SU-DHL-6 (cell line): ENCODE measurements at regions not wholly inside any gene's neighbourhood (a gene's known extent, or its start where the extent isn't known, plus 50 kb on each side); places are given as distances from the start of the nearest gene placed in this dataset.

Experiments
- EZH2phosphoT487 ChIP-seq: fragments of 200-600 bp; sonication (generic), shearing (Covaris generic); conservative IDR thresholded peaks from 2 replicates; pipeline ENCODE4 v1.6.1; 2018; ENCODE audit warnings: mild to moderate bottlenecking, antibody characterized with exemption, low read length, moderate library complexity, mixed read lengths
- TF ChIP-seq, protein P1 (sequence below): fragments of 200-600 bp; sonication (generic); IDR thresholded peaks from one replicate; pipeline ENCODE4 v1.5.1; 2017; ENCODE audit warnings: antibody characterized with exemption, mild to moderate bottlenecking, low read length, moderate library complexity; ENCODE audit not compliant: insufficient read depth, poor library complexity, severe bottlenecking

DNA sequence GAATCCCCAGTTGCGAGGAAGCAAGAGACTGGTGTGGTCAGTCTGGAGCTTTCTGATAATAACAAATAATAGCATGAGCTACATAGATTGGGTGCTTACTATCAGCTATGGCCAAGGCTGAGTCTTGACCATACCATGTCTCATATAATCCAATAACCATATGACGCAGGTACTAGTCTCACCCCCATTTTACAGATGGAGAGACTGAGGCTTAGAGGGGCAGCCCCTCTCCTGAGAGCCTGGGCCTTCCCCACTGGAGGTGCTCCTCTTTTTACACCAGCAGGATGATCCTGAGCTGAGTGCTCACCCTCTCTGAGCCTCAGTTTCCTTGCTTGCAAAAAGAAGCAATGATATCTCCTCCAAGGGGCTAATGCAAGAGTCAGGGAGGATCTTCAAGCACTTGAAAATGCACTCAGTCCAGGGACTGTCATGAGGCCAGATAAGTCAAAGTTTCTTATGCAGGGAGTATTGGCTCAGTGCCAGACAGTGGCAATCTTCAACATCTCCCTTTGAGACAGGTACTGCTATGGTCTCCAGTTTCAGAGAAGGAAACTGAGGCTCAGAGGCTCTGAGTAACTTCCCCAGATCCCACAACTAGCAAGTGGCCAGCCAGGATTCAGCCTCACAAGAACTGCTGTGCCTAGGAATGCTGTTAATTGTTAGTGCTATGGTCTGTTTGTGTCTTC, 149.7 kb downstream of the TFCP2L1 start:
- TF ChIP-seq, protein P1, sequence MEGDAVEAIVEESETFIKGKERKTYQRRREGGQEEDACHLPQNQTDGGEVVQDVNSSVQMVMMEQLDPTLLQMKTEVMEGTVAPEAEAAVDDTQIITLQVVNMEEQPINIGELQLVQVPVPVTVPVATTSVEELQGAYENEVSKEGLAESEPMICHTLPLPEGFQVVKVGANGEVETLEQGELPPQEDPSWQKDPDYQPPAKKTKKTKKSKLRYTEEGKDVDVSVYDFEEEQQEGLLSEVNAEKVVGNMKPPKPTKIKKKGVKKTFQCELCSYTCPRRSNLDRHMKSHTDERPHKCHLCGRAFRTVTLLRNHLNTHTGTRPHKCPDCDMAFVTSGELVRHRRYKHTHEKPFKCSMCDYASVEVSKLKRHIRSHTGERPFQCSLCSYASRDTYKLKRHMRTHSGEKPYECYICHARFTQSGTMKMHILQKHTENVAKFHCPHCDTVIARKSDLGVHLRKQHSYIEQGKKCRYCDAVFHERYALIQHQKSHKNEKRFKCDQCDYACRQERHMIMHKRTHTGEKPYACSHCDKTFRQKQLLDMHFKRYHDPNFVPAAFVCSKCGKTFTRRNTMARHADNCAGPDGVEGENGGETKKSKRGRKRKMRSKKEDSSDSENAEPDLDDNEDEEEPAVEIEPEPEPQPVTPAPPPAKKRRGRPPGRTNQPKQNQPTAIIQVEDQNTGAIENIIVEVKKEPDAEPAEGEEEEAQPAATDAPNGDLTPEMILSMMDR, result no peak
- no peak for TF ChIP-seq EZH2phosphoT487
